NCI-H510A treated with DMSO at 0.1 percent for 48 hours (cell line): ENCODE measurements at regions not wholly inside any gene's neighbourhood (a gene's known extent, or its start where the extent isn't known, plus 50 kb on each side); places are given as distances from the start of the nearest gene placed in this dataset.
"Not testable (repeated sequence)": the region's sequence is repeated elsewhere in the genome, so short reads cannot be mapped to it uniquely, and the experiment has no call there.

ENCODE experiments used
- DNase-seq: peaks from one replicate; lab custom pipeline; 2025; lab: John Stamatoyannopoulos, UW

DNA sequence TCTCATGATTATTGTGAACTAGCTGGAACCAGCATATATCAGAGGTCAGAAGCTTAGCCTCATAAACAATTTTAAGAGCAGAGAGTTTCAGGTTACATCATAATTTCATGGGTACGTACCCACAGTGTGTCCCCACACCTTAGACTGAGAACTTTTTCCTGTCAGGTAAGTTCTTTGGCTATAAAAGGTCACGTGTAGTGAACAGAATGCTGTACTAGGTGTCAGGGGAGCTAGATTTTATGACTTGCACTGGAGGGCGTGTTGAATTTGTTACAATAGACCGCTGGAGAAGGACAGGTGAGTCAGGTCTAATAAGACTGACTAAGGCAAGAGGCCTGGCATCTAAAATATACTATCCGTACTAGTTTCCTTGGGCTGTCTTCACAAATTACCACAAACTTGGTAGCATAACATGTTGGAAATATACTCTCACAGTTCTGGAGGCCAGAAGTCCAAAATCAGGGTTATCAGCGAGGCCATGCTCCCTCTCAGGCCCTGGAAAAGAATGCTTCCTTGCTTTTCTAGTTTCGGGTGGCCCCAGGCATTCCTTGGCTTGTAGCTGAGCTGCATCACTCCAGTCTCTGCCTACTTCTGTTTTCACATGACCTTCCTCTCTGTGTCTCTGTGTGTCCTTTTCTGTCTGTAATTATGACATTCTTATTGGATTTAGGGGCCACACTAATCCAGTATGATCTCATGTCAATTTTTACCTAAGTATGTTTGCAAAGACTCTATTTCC, 512.0 kb upstream of the NR3C2 start:
- DNase-seq = peak; percentile 27

- DNase-seq = no peak
Observed at GRCh38 chr4:148951346-148951745, 509.1 kb upstream of the NR3C2 start.

GRCh38 chr4:148946271-148946670, 504.1 kb upstream of the NR3C2 start:
- DNase-seq = no peak

DNA sequence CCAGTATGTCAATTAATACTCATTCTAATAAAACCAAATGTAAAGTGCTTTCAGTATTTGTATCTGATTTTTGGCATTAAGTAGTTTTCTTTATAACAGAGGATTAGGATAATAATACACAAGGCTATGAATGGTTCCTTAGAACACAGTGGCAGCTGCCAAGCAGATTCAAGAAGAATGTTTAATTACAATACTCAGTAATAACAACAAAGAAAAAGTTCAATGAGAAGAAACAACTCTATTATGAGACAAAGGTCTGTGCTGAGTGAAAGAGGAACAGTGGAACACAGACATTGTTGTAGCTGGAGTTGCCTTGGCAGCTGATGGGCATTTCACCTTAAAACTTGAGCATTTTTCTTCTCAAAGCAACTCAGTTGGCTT, 502.6 kb upstream of the NR3C2 start:
- no peak for DNase-seq

DNA sequence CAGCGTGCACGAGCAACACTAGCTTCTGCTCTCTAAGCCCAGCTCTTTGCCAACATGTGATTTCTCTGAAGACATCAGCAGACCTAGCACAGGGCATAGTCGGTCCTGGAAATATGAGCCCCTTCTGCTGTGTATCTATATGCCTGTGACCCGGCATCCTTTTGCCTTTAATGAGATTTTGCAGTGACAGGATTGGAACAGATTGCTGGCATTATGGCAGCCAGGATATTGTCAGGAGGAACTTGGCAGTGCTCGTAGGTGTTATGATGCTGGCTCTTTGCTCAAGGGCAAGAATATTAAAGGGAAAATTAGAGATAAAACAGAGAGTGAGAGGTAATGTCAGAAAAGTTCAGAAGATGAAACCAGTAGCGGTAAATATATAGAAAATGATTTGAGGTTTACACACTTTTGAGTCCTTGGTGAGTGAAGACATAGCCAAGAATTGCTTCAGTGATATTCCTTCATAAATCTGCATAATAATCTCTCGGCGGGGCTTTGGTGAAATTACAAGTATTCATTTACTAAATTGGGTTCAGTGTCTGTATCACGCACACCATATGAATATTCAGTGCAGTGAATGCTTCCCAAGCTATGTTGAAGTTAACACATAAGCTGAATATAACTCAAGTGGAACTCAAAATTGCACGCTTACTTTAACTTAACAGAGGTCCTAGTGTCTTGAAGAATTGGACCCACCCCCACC, 502.1 kb upstream of the NR3C2 start:
- no peak for DNase-seq

DNA sequence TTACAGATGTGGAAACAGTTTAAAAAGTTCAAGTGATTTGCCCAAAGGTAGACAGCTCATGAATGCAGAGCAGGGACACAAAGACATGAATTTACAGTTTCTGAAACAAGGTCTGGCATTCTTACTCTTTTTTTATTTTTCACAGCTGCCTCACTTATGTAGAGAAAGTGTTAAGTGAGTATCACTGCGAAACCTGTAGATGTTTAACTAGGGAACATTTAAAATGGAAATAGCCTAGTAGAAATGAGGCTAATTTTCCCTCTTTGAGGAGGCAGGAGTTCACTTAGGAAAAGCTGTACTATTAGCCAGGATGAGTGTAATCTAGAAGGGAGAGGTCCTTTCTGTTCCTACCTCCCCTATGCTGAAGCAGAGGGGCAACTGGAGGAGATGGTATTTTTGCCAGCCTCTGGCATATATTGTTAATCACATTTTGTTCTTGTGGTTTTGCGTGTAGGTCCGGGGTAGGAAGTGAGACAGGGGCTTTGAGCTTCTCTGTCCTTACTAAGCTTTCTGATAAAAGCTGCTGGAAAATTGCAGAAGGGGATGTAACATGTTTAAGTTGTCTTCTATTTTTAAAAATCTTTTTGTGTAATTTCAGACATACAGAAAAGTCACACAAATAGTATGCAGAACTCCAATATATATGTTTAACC, 492.8 kb upstream of the NR3C2 start:
- no peak for DNase-seq

- DNase-seq = peak; percentile 7
Observed at GRCh38 chr4:148926276-148927260, 484.4 kb upstream of the NR3C2 start.

DNA sequence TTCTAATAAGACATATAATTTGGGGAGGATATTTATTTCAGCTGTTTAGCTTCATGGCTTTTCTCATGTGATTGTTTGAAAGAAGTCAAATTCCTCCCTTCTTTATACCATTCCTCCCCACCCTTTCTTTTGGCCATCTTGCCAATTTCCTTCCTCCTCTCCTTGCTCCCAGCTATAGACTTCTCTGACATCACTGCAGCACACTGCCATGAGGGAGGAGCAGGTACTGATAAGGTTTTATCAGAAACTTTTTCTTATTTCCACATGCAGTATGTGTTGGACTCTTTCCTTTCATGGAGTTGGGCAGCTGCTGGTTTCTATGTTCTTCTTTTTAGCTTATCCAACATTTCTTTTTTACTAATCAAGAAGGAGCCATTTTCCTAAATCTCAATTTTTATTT, 481.7 kb upstream of the NR3C2 start:
- DNase-seq = no peak

GRCh38 chr4:148922497-148922896, 480.3 kb upstream of the NR3C2 start:
- DNase-seq = no peak

DNA sequence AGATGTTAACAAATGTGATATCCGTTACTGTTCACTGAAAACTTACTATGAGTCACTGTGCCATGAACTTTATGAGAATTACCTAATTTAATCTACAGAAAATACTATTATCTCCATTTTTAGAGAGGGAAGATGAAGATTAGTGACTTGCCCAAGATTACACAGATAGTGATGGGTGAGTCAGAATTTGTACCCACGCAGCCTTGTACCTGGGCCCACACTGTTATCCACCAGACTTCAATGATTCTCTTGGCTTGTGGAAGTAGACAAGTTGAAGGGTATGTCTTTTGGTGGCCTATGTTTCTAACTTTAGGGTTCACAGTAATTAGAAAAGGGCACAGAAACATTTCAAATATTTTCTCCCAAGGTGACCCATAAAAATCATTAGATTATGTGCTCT, 472.5 kb upstream of the NR3C2 start:
- no peak for DNase-seq

GRCh38 chr4:148914301-148914700, 472.1 kb upstream of the NR3C2 start:
- no peak for DNase-seq

GRCh38 chr4:148903388-148903787, 461.2 kb upstream of the NR3C2 start:
- DNase-seq = no peak

DNA sequence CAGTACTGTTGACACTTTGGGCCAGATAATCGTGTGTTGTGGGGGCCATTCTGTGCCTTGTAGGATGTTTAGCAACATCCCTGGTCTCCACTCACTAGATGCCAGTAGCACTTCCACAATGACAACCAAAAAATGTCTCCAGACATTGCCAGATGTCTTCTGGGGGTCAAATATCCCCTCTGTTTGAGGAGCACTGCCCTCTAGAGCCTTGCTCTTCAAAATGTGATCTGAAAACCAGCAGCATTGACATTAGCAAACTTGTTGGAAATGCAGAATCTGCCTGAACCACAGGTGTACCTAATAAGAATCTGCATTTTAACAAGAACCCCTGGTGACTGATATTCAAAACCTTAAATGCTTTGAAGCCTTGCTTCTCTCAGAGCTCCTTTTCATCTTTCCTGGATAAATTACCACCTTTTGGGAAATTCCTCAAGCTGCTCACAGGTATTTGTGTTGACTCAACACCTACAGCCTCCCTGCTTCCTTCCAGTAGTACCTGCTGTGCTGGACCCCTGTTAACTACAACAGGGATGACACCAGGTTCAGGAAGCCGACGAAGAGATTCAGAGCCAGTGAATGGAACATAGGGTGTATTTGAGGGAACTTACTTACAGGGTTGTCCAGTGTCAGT, 459.0 kb upstream of the NR3C2 start:
- no peak for DNase-seq

DNA sequence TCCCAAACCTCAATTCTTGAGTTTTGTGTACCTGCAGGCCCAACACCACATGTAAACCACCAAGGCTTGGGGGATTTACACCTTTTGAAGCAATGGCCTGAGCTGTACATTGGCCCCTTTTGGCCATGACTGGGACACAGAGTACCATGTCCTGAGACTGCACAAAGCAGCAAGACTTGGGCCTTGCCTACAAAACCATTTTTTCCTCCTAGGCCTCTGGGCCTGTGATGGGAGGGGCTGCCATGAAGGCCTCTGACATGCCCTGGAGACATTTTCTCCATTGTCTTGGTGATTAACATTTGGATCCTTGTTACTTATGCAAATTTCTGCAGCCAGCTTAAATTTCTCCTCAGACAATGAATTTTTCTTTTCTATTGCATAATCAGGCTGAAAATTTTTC, 455.9 kb upstream of the NR3C2 start:
- DNase-seq = not testable (repeated sequence)

DNA sequence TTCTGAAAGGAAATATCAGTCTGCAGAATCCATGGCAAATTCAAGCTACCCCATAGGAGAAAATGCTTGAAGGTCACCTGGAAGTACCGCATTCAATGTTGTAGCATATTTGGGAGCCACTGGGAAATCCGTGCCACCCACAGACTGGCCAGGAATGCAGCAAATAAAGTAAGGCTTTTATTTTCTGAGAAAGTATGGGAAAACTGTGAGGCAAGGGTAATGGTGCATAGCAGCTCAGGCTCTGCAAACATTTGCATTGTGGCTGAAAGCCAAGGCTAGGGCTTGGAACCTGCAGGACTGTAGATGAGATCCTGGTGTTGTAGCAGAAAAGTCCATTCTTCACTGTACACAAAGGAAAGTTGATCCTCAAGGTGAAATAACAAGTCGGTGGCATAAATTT, 450.9 kb upstream of the NR3C2 start:
- DNase-seq = no peak

- no peak for DNase-seq
Observed at GRCh38 chr4:148883891-148884290, 441.7 kb upstream of the NR3C2 start.

DNA sequence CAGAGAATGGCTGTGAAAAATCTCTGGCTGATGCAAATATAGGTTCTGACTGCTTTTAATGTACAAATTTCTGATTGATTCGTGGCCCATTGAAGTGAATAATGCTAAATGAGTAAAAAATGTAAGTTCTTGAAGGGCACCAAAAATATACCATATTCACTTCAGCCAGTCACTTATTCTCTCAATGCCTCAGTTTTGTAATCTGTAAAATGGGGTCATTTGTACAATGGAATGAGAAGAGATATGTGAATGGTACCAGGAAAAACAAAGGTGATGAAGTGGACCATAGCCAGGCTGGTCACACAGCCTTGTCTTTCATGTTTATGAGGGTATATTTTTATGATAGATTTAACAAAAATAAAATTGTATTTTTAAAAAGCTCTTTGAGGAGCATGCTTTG, 441.2 kb upstream of the NR3C2 start:
- no peak for DNase-seq

- no peak for DNase-seq
Observed at GRCh38 chr4:148881860-148882643, 439.8 kb upstream of the NR3C2 start.

DNA sequence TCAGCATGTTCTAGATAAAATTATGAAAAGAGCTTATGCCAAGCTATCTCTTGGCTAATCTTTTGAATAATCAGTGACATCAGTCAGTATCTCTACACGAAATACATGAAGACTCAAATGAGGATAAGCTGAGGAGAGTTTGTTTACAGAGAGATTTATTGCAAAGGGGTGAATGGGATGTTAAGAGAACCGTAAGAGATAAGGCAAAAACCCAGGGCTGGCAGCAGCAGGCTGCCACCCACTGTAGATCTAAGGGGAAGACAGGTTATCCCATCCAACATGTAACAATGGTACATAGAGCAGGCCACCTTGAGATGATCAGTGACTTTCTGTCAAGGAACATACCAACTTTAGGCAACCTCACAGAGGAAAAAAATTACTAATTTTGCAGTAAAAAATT, 432.1 kb upstream of the NR3C2 start:
- no peak for DNase-seq

- DNase-seq = no peak
Observed at GRCh38 chr4:148868191-148868590, 426.0 kb upstream of the NR3C2 start.

DNA sequence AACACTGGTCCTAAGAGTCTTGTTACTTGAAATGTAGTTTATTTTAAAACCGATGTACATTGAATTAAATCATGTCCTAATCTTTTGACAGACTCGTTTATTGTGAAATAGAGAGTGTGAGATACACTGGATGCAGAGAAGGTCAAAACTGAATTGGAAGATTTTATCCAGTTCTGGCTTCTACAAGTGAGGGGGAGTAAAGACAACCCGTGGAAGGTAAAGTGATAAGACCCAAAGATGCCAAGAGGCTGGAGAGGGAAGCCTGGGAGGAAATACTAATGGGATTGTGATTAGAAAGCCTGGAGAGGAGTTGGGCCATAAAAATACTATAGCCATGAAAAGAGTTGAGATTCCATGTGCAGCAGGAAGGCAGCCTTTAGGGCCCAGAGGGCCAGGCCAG, 424.5 kb upstream of the NR3C2 start:
- no peak for DNase-seq
